ENCODE measurements at regions not wholly inside any gene's neighbourhood (a gene's known extent, or its start where the extent isn't known, plus 50 kb on each side); places are given as distances from the start of the nearest gene placed in this dataset.
"Not testable (repeated sequence)": the region's sequence is repeated elsewhere in the genome, so short reads cannot be mapped to it uniquely, and the experiment has no call there.

GRCh38 chr5:15333091-15333490 lies 166.9 kb upstream of the FBXL7 start:
- no peak for FAIRE-seq

- no peak for FAIRE-seq
Observed at GRCh38 chr5:15326932-15327331, 173.0 kb upstream of the FBXL7 start.

- no peak for FAIRE-seq
Observed at GRCh38 chr5:15326471-15326870, 173.5 kb upstream of the FBXL7 start.

GRCh38 chr5:15322421-15322820 lies 177.6 kb upstream of the FBXL7 start:
- FAIRE-seq = no peak

- FAIRE-seq = no peak
Observed at GRCh38 chr5:15321776-15322175, 178.2 kb upstream of the FBXL7 start.

GRCh38 chr5:15320871-15321270 lies 179.1 kb upstream of the FBXL7 start:
- no peak for FAIRE-seq

GRCh38 chr5:15304914-15305834 lies 194.8 kb upstream of the FBXL7 start:
- peak; percentile 5 for FAIRE-seq

- FAIRE-seq = no peak
Observed at GRCh38 chr5:15304066-15304731, 195.8 kb upstream of the FBXL7 start.

- no peak for FAIRE-seq
Observed at GRCh38 chr5:15300141-15300540, 199.8 kb upstream of the FBXL7 start.

- no peak for FAIRE-seq
Observed at GRCh38 chr5:15290953-15291352, 209.0 kb upstream of the FBXL7 start.

GRCh38 chr5:15286650-15287049 lies 213.3 kb upstream of the FBXL7 start:
- no peak for FAIRE-seq

- no peak for FAIRE-seq
Observed at GRCh38 chr5:15285901-15286583, 213.9 kb upstream of the FBXL7 start.

- no peak for FAIRE-seq
Observed at GRCh38 chr5:15284706-15285105, 215.3 kb upstream of the FBXL7 start.

GRCh38 chr5:15283076-15283475 lies 216.9 kb upstream of the FBXL7 start:
- no peak for FAIRE-seq

- no peak for FAIRE-seq
Observed at GRCh38 chr5:15282611-15283010, 217.4 kb upstream of the FBXL7 start.

- not testable (repeated sequence) for FAIRE-seq
Observed at GRCh38 chr5:15271596-15271995, 228.4 kb upstream of the FBXL7 start.

- no peak for FAIRE-seq
Observed at GRCh38 chr5:15267966-15268365, 232.0 kb upstream of the FBXL7 start.

- FAIRE-seq = no peak
Observed at GRCh38 chr5:15266841-15267240, 233.1 kb upstream of the FBXL7 start.

- FAIRE-seq = no peak
Observed at GRCh38 chr5:15266229-15266628, 233.8 kb upstream of the FBXL7 start.

- FAIRE-seq = no peak
Observed at GRCh38 chr5:15263942-15264341, 236.0 kb upstream of the FBXL7 start.

- FAIRE-seq = no peak
Observed at GRCh38 chr5:15263406-15263805, 236.6 kb upstream of the FBXL7 start.

- FAIRE-seq = no peak
Observed at GRCh38 chr5:15261269-15261995, 238.5 kb upstream of the FBXL7 start.

All from islet of Langerhans (tissue), 1 donor.